Neuron (in vitro differentiated cells): ENCODE measurements at regions not wholly inside any gene's neighbourhood (a gene's known extent, or its start where the extent isn't known, plus 50 kb on each side); places are given as distances from the start of the nearest gene placed in this dataset.

Experiments used
- H2AFZ ChIP-seq: one replicate; pipeline ENCODE4 v1.6.1; 2013; ENCODE audit warnings: low read depth, mild to moderate bottlenecking, inconsistent platforms, low read length, moderate library complexity
- H3K27me3 ChIP-seq: one replicate; pipeline ENCODE4 v1.6.1; 2013; ENCODE audit warnings: low read length; ENCODE audit not compliant: insufficient read depth
- H3K36me3 ChIP-seq: one replicate; pipeline ENCODE4 v1.6.1; 2013; ENCODE audit warnings: low read length; ENCODE audit not compliant: insufficient read depth
- H3K4me1 ChIP-seq: one replicate; pipeline ENCODE4 v1.6.1; 2013; ENCODE audit warnings: low read length; ENCODE audit not compliant: insufficient read depth
- H3K4me3 ChIP-seq: 2 replicates; pipeline ENCODE4 v1.5.1; 2013; ENCODE audit warnings: mild to moderate bottlenecking, low read length, moderate library complexity
- H3K9me3 ChIP-seq: one replicate; pipeline ENCODE4 v1.6.1; 2013; ENCODE audit warnings: low read length

DNA sequence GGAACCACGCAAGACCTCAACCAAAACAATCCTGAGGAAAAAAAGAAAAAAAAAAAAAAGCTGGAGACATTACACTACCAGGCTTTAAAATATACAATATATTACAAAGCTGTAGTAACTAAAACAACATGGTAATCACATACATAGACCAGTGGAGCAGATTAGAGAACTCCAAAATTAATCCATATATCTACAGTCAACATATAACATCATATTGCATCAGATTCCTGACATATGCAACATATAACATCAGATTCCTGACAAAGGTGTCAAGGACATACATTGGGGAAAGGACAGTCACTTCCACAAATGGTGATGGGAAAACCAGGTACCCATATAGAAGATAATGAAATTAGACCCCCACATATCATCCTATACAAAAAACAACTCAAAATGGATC is 145.8 kb downstream of the BTG1 start:
- H3K4me3 ChIP-seq = no peak overlapping the region
- H3K36me3 ChIP-seq = no peaks in the 10 kb centered on the region
- H3K27me3 ChIP-seq = no peaks in the 10 kb centered on the region
- no peaks in the 10 kb centered on the region for H3K9me3 ChIP-seq
- H2AFZ ChIP-seq = no peak overlapping the region
- peaks cover 4% of the 10 kb centered on the region for H3K4me1 ChIP-seq

GRCh38 chr12:91998316-91998715 is 147.3 kb downstream of the BTG1 start:
- peaks cover 18% of the 10 kb centered on the region for H3K4me1 ChIP-seq
- no peaks in the 10 kb centered on the region for H3K36me3 ChIP-seq
- no peak overlapping the region for H2AFZ ChIP-seq
- no peak overlapping the region for H3K4me3 ChIP-seq
- H3K9me3 ChIP-seq = no peaks in the 10 kb centered on the region
- no peaks in the 10 kb centered on the region for H3K27me3 ChIP-seq

GRCh38 chr12:91994208-91994797 is 151.3 kb downstream of the BTG1 start:
- Histone ChIP-seq H3K27me3 (no peaks in the 10 kb centered on the region), H3K36me3 (no peaks in the 10 kb centered on the region), H3K9me3 (no peaks in the 10 kb centered on the region), H3K4me1 (peaks cover 20% of the 10 kb centered on the region), H3K4me3 (no peak overlapping the region), H2AFZ (no peak overlapping the region)

GRCh38 chr12:91993287-91994017 is 152.2 kb downstream of the BTG1 start:
- Histone ChIP-seq H2AFZ (no peak overlapping the region), H3K27me3 (no peaks in the 10 kb centered on the region), H3K36me3 (no peaks in the 10 kb centered on the region), H3K4me3 (no peak overlapping the region), H3K9me3 (no peaks in the 10 kb centered on the region), H3K4me1 (peaks cover 20% of the 10 kb centered on the region)

DNA sequence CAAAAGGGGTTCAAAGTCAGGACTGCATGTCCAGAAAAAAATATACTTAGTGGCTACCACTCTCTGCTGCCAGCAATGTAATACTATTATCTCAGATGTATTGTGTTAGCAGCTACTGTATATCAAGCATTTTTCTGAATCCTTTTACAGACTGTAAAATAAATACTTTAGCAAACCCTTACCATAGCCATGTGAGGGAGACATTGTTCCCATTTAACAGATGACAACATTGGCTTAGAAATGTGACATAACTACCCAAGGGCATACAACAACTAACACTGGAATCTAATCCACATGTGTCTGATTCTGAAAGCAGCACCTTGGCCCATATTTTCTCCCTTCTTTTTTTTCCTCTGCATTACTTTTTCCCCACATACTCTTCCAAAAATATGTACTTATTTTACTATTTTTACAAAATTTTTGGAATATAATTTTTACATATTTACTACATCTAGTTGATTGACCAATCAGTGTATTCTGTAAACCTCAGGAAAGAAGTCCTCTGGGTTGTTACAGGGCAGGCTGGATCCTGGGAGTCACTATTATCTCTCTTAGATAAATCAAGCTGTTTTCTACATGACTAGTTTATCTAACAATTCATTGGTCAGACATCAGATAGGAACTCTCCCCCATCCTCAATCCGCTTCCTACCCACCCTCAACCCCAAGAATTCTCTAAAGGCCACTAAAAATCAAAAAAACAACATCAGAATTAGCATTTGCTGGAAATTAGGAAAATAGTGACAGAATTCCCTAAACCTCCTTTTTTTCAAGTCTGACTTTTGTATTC is 154.1 kb downstream of the BTG1 start:
- no peak overlapping the region for H2AFZ ChIP-seq
- H3K27me3 ChIP-seq = no peaks in the 10 kb centered on the region
- no peaks in the 10 kb centered on the region for H3K9me3 ChIP-seq
- no peaks in the 10 kb centered on the region for H3K36me3 ChIP-seq
- H3K4me1 ChIP-seq = peaks cover 28% of the 10 kb centered on the region
- H3K4me3 ChIP-seq = no peak overlapping the region

DNA sequence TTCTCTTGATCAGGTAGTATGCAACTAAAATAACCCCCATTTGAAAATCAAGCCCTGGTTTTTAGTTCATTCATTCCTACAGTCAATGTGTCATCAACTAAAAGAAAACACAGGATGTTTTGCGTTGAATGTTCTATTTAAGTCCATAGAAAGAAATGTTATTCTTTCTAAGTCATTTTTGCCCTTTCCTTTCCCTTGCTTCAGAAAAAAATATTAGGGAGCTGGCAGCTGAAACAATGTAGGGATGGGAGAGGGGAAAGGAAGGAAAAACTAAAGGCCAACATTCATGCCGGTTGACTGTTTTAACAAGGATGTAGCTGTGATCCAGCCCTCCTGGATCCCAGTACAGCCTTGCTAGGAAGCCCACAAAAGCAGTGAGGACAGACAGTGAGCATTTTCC is 155.1 kb downstream of the BTG1 start:
- Histone ChIP-seq H3K27me3 (no peaks in the 10 kb centered on the region), H3K9me3 (no peaks in the 10 kb centered on the region), H2AFZ (no peak overlapping the region)

GRCh38 chr12:91989143-91989542 is 156.5 kb downstream of the BTG1 start:
- Histone ChIP-seq H3K36me3 (no peaks in the 10 kb centered on the region), H3K9me3 (no peaks in the 10 kb centered on the region), H3K4me3 (no peak overlapping the region), H3K4me1 (peaks cover 40% of the 10 kb centered on the region), H2AFZ (no peak overlapping the region), H3K27me3 (no peaks in the 10 kb centered on the region)

More for the DNA sequence above, 155.1 kb downstream of the BTG1 start:
- Histone ChIP-seq H3K36me3 (no peaks in the 10 kb centered on the region), H3K4me1 (peaks cover 38% of the 10 kb centered on the region), H3K4me3 (no peak overlapping the region)

DNA sequence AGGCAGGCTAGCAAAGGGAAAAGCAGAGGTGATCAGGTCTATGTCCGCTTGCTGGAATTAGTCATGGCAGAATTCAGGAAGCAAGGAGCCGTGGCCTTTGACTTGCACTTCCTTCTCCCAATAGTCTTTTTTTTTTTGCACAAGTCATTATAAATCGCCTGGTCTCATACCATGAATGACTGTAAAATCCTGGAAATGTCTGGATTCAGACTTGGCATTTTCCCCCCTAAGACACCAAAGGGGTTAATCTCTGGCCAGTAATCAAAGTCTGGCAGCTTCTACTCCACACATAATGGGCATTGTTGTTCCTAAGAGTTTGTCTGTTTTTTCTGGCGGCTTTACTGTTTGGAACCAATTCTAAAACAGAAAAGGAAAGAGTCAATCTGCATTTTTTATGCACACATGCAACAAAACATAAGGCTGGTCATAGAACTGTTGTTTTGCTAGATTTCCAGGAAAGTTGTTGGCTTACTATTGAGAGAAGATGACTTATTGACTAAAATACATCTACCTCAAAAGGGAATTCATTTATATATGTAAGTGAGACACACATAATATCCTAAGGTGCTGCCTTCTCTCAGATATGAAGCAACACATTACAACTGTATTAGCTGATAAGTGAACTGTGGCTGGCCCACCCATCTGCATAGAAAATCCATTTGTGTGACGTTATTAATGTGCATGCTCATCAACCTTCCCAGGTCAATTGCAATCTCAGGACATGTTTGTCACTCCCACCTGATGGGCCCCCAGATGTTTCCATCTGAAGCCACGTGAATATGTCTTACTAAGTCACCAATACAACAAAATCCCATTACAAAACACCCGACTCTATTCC is 157.3 kb downstream of the BTG1 start:
- Histone ChIP-seq H3K27me3 (no peaks in the 10 kb centered on the region), H3K36me3 (no peaks in the 10 kb centered on the region), H3K9me3 (no peaks in the 10 kb centered on the region), H2AFZ (no peak overlapping the region), H3K4me3 (no peak overlapping the region), H3K4me1 (peaks cover 33% of the 10 kb centered on the region)

DNA sequence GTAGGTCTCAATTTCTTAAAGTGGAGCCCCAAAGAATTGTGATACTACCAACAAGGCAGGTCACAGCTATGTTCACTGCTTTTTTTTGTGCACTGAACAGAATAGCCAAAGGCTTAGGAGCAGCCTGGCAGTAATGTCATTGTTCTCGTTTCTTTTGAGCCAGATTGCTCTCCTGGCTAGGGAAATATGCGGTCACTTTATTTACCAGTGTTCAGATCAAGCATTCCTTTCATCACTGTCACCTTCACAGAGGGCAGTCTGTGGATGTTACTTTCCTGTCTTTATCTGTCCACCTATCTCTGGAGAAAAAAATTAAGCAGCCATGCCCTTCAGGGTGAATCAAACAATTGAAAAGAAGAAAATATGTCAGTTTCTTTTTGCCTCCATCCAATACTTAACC is 159.6 kb downstream of the BTG1 start:
- no peaks in the 10 kb centered on the region for H3K36me3 ChIP-seq
- no peak overlapping the region for H2AFZ ChIP-seq
- no peaks in the 10 kb centered on the region for H3K9me3 ChIP-seq
- H3K4me3 ChIP-seq = no peak overlapping the region
- no peaks in the 10 kb centered on the region for H3K27me3 ChIP-seq
- peaks cover 31% of the 10 kb centered on the region for H3K4me1 ChIP-seq

GRCh38 chr12:91985002-91985787 is 160.5 kb downstream of the BTG1 start:
- no peak overlapping the region for H2AFZ ChIP-seq
- peaks cover 31% of the 10 kb centered on the region for H3K4me1 ChIP-seq
- no peak overlapping the region for H3K4me3 ChIP-seq
- no peaks in the 10 kb centered on the region for H3K36me3 ChIP-seq
- no peaks in the 10 kb centered on the region for H3K27me3 ChIP-seq
- H3K9me3 ChIP-seq = no peaks in the 10 kb centered on the region

DNA sequence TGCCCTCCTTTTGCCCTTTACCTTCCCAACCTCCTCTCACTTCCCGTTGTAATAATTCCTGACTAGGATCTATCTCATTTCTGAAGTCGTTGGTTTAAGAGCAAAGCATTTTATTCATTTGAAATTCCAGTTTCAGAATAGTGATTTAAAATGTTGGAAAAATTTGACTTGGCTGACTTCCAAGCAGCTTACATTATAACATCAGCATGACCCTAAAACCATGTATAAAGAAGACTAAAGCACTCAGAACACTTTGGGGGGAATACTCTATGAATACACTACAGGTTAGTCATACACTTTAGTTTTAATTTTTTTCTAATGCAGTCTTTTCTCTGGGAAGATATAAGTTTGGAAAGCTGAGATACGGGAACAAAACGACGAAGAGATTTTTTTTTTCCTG is 161.1 kb downstream of the BTG1 start:
- Histone ChIP-seq H3K9me3 (no peaks in the 10 kb centered on the region), H2AFZ (no peak overlapping the region), H3K27me3 (no peaks in the 10 kb centered on the region), H3K4me3 (no peak overlapping the region), H3K36me3 (no peaks in the 10 kb centered on the region), H3K4me1 (peaks cover 31% of the 10 kb centered on the region)

DNA sequence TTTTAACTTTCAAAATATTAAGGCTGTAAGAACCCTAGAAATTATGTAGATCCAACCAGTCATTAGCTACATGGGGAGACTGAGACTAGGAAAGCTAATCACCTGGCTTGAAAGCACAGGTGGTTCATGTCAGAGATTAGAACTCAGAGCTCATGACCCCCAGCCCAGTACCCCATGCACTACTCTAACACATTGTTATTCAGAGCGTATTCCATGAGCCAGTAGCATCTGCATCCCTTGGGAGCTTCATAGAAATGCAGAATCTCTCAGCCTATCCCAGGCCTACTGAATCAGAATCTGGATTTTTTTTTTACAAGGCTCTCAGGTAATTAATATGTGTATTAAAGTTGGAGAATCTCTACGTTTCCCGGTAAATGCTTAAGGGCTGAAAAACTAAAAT is 161.7 kb downstream of the BTG1 start:
- Histone ChIP-seq H2AFZ (no peak overlapping the region), H3K4me3 (no peak overlapping the region), H3K27me3 (no peaks in the 10 kb centered on the region), H3K36me3 (no peaks in the 10 kb centered on the region), H3K9me3 (no peaks in the 10 kb centered on the region), H3K4me1 (peaks cover 31% of the 10 kb centered on the region)
